SK-N-SH treated with all-trans-retinoic acid at 6 μM for 48 hours (cell line): ENCODE measurements at regions not wholly inside any gene's neighbourhood (a gene's known extent, or its start where the extent isn't known, plus 50 kb on each side); places are given as distances from the start of the nearest gene placed in this dataset.

ENCODE experiments used
- ATAC-seq: fragments of 200-7000 bp; cut with Tn5 transposase; 3 replicates; pipeline ENCODE4 v1.9.1; 2020; ENCODE audit warnings: mild to moderate bottlenecking, moderate library complexity
- ARNTL ChIP-seq: fragments of 450-650 bp; formaldehyde crosslinking; IDR thresholded peaks from 2 replicates; pipeline ENCODE4 v1.5.0; 2020; ENCODE audit warnings: low read depth, mild to moderate bottlenecking, moderate library complexity, borderline replicate concordance
- BACH2 ChIP-seq: fragments of 250-450 bp; sonication (Bioruptor Pico); IDR thresholded peaks from 2 replicates; pipeline ENCODE4 v1.9.0; 2021; ENCODE audit warnings: mild to moderate bottlenecking, borderline replicate concordance
- CSDC2 ChIP-seq: fragments of 250-450 bp; sonication (Bioruptor Pico); IDR thresholded peaks from 2 replicates; pipeline ENCODE4 v1.5.0; 2020; ENCODE audit warnings: mild to moderate bottlenecking, moderate library complexity
- GLIS3 ChIP-seq: fragments of 250-450 bp; sonication (Bioruptor Pico); IDR thresholded peaks from 2 replicates; pipeline ENCODE4 v1.5.0; 2020; ENCODE audit warnings: mild to moderate bottlenecking, moderate library complexity
- ISL1 ChIP-seq: fragments of 250-450 bp; sonication (Bioruptor Pico); IDR thresholded peaks from 2 replicates; pipeline ENCODE4 v2.1.2; 2022; ENCODE audit warnings: mild to moderate bottlenecking, moderate library complexity
- OSR1 ChIP-seq: fragments of 250-450 bp; sonication (Bioruptor Pico); IDR thresholded peaks from 2 replicates; pipeline ENCODE4 v1.8.0; 2022; ENCODE audit warnings: moderate library complexity, mild to moderate bottlenecking, inconsistent platforms
- PPARA ChIP-seq: fragments of 250-450 bp; sonication (Bioruptor Pico); IDR thresholded peaks from 2 replicates; pipeline ENCODE4 v1.5.0; 2020; ENCODE audit warnings: mild to moderate bottlenecking, borderline replicate concordance
- RARB ChIP-seq: fragments of 250-450 bp; sonication (Bioruptor Pico); IDR thresholded peaks from 2 replicates; pipeline ENCODE4 v1.8.0; 2021; ENCODE audit warnings: mild to moderate bottlenecking, moderate library complexity
- SNAI2 ChIP-seq: fragments of 250-450 bp; sonication (Bioruptor Pico); IDR thresholded peaks from 2 replicates; pipeline ENCODE4 v1.5.0; 2020; ENCODE audit warnings: mild to moderate bottlenecking, moderate library complexity
- TCF4 ChIP-seq: fragments of 250-450 bp; sonication (Bioruptor Pico); IDR thresholded peaks from 2 replicates; pipeline ENCODE4 v1.8.0; 2021; ENCODE audit warnings: mild to moderate bottlenecking, moderate library complexity, borderline replicate concordance
- TOX ChIP-seq: fragments of 250-450 bp; sonication (Bioruptor Pico); IDR thresholded peaks from 2 replicates; pipeline ENCODE4 v1.8.0; 2021; ENCODE audit warnings: mild to moderate bottlenecking, moderate library complexity, borderline replicate concordance
- ZC3H10 ChIP-seq: fragments of 250-450 bp; sonication (Bioruptor Pico); IDR thresholded peaks from 2 replicates; pipeline ENCODE4 v1.5.1; 2021; ENCODE audit warnings: mild to moderate bottlenecking, moderate library complexity
- ZFP3 ChIP-seq: fragments of 250-450 bp; sonication (Bioruptor Pico); IDR thresholded peaks from 2 replicates; pipeline ENCODE4 v1.5.0; 2020; ENCODE audit warnings: mild to moderate bottlenecking, moderate library complexity
- ZFP30 ChIP-seq: fragments of 450-650 bp; formaldehyde crosslinking; IDR thresholded peaks from 2 replicates; pipeline ENCODE4 v1.5.0; 2022; ENCODE audit warnings: mild to moderate bottlenecking, moderate library complexity
- ZNF565 ChIP-seq: fragments of 450-650 bp; formaldehyde crosslinking; conservative IDR thresholded peaks from 2 replicates; pipeline ENCODE4 v1.5.0; 2020; ENCODE audit warnings: low read depth, mild to moderate bottlenecking, moderate library complexity
- ZNF70 ChIP-seq: fragments of 450-650 bp; formaldehyde crosslinking; IDR thresholded peaks from 2 replicates; pipeline ENCODE4 v1.5.0; 2020; ENCODE audit warnings: mild to moderate bottlenecking, moderate library complexity
- ZNF8 ChIP-seq: fragments of 450-650 bp; formaldehyde crosslinking; IDR thresholded peaks from 2 replicates; pipeline ENCODE4 v1.5.0; 2020; ENCODE audit warnings: mild to moderate bottlenecking, moderate library complexity
- TF ChIP-seq, protein P1 (sequence below): fragments of 250-450 bp; sonication (Bioruptor Pico); IDR thresholded peaks from 2 replicates; pipeline ENCODE4 v1.8.0; 2021; ENCODE audit warnings: low read depth, mild to moderate bottlenecking, moderate library complexity, borderline replicate concordance
- TF ChIP-seq, protein P2 (sequence below): fragments of 250-450 bp; sonication (Bioruptor Pico); IDR thresholded peaks from 2 replicates; pipeline ENCODE4 v1.5.1; 2021; ENCODE audit warnings: mild to moderate bottlenecking, moderate library complexity
- TF ChIP-seq, protein P3 (sequence below): fragments of 250-450 bp; sonication (Bioruptor Pico); IDR thresholded peaks from 2 replicates; pipeline ENCODE4 v1.5.1; 2020; ENCODE audit warnings: low read depth, mild to moderate bottlenecking, moderate library complexity
- TF ChIP-seq, protein P4 (sequence below): fragments of 250-450 bp; sonication (Bioruptor Pico); IDR thresholded peaks from 2 replicates; pipeline ENCODE4 v1.5.0; 2020; ENCODE audit warnings: mild to moderate bottlenecking, moderate library complexity

DNA sequence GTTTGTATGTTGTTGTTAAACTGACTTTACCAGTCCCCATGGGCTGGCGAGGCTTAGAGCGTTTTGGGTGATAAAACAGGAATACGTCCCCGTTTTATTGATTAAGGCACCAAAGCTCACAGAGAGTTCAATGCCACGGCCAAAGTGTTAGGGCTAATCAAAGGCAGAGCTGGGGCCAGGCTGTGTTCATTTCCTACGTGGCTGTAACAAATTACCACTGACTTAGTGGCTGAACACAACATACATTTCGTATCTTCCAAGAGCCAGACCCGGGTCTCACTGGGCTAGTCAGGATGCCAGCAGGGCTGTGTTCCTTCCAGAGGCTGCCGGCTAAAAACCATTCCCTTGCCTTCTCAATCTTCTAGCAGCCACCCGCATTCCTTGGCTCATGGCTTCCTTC is 94.4 kb upstream of the HABP2 start:
- ATAC-seq: no peak
- no peak for TF ChIP-seq TCF4

DNA sequence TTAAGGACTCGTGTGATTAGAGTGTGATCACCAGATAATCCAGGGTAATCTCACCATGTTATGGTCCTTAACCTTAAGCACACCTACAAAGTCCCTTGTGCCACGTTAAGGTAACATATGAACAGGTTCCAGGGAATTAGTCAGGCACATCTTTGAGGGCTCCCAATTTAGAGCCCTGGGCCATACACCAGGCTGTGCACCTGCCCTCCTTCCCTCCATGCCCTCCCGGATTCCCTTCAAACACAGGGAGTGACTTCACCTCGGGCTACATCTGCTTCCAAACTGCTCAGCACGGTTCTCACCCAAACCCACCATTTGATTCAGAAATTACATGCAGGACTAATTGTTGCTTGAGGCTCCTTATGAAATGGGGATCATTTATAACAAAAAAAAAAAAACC is 93.9 kb upstream of the HABP2 start:
- no peak for ATAC-seq
- TF ChIP-seq BACH2 (CRISPR knock-in tag) (no peak), RARB (CRISPR knock-in tag) (no peak), CSDC2 (CRISPR knock-in tag) (no peak), ZNF565 (CRISPR knock-in tag) (no peak), ZNF8 (no peak), TOX (CRISPR knock-in tag) (no peak), PPARA (CRISPR knock-in tag) (no peak), OSR1 (CRISPR knock-in tag) (no peak), ISL1 (CRISPR knock-in tag) (no peak), ZFP30 (no peak), SNAI2 (CRISPR knock-in tag) (no peak), ARNTL (CRISPR knock-in tag) (no peak), GLIS3 (no peak), ZFP3 (no peak), ZC3H10 (CRISPR knock-in tag) (no peak)
- TF ChIP-seq, protein P1, sequence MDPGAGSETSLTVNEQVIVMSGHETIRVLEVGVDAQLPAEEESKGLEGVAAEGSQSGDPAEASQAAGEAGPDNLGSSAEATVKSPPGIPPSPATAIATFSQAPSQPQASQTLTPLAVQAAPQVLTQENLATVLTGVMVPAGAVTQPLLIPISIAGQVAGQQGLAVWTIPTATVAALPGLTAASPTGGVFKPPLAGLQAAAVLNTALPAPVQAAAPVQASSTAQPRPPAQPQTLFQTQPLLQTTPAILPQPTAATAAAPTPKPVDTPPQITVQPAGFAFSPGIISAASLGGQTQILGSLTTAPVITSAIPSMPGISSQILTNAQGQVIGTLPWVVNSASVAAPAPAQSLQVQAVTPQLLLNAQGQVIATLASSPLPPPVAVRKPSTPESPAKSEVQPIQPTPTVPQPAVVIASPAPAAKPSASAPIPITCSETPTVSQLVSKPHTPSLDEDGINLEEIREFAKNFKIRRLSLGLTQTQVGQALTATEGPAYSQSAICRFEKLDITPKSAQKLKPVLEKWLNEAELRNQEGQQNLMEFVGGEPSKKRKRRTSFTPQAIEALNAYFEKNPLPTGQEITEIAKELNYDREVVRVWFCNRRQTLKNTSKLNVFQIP (CRISPR knock-in tag): no peak
- TF ChIP-seq, all 23 proteins: peak for 0

DNA sequence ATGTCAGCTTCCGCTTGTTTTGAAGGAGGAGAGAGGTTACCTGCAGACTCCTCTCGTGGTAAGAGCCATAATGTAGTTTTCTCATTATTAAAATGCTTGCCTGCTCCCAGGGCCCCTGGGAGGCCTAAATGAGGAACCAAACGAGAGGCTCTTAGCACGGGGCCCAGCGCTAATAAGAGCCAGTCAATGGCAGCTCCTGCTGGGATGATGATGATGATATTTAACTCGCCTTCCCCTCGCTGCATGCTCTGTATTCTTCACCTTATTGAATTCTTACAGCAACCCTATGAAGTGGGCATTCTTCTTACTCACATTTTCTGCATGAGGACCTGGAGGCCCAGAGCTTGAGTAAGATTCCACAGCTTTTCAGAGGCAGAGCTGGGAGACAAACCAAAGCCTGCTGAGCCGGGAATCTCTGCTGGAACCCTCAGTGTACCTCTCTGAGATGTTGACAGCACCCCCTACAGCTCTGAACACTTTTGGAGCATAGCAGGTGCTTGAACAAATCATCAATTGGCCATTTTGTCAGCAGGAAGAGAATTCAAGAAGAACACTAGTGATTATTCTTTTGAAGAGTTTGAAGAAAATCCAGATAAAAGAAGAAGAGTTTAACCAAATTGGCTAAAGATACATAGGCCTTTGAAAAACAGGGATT is 93.1 kb upstream of the HABP2 start:
- TF ChIP-seq ISL1 (CRISPR knock-in tag): no peak
- TF ChIP-seq, all 23 proteins: peak for 0
- ATAC-seq: no peak

DNA sequence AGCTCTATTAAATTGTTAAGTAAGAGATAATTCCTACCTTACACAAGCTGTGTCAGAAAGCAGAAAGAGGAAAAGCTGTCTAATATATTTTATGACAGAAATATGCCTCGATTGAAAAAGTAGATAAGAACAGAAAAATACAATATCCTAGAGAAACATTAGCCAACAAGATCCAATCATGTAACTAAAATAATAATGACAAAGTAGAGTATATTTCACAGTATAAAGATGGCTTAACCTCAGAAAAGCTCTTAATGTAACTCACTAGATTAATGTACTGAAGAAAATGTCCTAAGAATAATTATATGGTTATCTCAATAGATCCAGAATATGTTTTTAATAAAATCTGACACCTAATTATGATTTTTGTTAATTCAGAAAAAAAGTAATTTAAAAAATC is 89.8 kb upstream of the HABP2 start:
- TF ChIP-seq, protein P2, sequence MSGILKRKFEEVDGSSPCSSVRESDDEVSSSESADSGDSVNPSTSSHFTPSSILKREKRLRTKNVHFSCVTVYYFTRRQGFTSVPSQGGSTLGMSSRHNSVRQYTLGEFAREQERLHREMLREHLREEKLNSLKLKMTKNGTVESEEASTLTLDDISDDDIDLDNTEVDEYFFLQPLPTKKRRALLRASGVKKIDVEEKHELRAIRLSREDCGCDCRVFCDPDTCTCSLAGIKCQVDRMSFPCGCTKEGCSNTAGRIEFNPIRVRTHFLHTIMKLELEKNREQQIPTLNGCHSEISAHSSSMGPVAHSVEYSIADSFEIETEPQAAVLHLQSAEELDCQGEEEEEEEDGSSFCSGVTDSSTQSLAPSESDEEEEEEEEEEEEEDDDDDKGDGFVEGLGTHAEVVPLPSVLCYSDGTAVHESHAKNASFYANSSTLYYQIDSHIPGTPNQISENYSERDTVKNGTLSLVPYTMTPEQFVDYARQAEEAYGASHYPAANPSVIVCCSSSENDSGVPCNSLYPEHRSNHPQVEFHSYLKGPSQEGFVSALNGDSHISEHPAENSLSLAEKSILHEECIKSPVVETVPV (CRISPR knock-in tag): no peak
- TF ChIP-seq ZNF70 (no peak), ISL1 (CRISPR knock-in tag) (peak; percentile 56)
- ATAC-seq: peak; percentile 70

DNA sequence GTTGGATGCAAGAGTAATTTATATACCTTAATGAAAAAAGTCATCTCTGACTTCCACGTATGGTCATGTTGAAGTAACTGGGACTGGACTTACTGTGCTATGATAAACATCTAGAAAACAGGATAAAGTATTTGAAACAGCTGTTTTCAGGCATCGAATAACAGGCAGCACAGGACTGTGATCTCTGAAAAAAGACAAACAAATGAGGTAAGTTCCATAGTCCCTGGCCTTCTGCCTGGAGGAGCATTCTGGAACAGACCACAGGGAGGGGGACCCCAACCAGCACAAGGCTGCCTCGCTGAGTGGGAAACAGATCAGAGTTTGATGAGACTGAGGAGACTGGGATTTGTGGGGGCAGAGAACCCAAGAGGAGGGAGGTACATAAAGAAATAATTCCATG is 89.1 kb upstream of the HABP2 start:
- peak; percentile 93 for ATAC-seq
- TF ChIP-seq, protein P3, sequence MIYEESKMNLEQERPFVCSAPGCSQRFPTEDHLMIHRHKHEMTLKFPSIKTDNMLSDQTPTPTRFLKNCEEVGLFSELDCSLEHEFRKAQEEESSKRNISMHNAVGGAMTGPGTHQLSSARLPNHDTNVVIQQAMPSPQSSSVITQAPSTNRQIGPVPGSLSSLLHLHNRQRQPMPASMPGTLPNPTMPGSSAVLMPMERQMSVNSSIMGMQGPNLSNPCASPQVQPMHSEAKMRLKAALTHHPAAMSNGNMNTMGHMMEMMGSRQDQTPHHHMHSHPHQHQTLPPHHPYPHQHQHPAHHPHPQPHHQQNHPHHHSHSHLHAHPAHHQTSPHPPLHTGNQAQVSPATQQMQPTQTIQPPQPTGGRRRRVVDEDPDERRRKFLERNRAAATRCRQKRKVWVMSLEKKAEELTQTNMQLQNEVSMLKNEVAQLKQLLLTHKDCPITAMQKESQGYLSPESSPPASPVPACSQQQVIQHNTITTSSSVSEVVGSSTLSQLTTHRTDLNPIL (CRISPR knock-in tag): no peak
- TF ChIP-seq TCF4: peak; percentile 65; the same call in 1 of the 2 replicates
- TF ChIP-seq, protein P4, sequence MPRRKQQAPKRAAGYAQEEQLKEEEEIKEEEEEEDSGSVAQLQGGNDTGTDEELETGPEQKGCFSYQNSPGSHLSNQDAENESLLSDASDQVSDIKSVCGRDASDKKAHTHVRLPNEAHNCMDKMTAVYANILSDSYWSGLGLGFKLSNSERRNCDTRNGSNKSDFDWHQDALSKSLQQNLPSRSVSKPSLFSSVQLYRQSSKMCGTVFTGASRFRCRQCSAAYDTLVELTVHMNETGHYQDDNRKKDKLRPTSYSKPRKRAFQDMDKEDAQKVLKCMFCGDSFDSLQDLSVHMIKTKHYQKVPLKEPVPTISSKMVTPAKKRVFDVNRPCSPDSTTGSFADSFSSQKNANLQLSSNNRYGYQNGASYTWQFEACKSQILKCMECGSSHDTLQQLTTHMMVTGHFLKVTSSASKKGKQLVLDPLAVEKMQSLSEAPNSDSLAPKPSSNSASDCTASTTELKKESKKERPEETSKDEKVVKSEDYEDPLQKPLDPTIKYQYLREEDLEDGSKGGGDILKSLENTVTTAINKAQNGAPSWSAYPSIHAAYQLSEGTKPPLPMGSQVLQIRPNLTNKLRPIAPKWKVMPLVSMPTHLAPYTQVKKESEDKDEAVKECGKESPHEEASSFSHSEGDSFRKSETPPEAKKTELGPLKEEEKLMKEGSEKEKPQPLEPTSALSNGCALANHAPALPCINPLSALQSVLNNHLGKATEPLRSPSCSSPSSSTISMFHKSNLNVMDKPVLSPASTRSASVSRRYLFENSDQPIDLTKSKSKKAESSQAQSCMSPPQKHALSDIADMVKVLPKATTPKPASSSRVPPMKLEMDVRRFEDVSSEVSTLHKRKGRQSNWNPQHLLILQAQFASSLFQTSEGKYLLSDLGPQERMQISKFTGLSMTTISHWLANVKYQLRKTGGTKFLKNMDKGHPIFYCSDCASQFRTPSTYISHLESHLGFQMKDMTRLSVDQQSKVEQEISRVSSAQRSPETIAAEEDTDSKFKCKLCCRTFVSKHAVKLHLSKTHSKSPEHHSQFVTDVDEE (CRISPR knock-in tag): 0 out of 2 replicates have a peak, but pooled peaks have one; percentile 10
